NCI-H526 treated with DMSO at 0.1 percent for 48 hours (cell line): ENCODE measurements at regions not wholly inside any gene's neighbourhood (a gene's known extent, or its start where the extent isn't known, plus 50 kb on each side); places are given as distances from the start of the nearest gene placed in this dataset.
"Not testable (repeated sequence)": the region's sequence is repeated elsewhere in the genome, so short reads cannot be mapped to it uniquely, and the experiment has no call there.

Source experiments
- DNase-seq: peaks from one replicate; lab custom pipeline; 2025; lab: John Stamatoyannopoulos, UW

DNA sequence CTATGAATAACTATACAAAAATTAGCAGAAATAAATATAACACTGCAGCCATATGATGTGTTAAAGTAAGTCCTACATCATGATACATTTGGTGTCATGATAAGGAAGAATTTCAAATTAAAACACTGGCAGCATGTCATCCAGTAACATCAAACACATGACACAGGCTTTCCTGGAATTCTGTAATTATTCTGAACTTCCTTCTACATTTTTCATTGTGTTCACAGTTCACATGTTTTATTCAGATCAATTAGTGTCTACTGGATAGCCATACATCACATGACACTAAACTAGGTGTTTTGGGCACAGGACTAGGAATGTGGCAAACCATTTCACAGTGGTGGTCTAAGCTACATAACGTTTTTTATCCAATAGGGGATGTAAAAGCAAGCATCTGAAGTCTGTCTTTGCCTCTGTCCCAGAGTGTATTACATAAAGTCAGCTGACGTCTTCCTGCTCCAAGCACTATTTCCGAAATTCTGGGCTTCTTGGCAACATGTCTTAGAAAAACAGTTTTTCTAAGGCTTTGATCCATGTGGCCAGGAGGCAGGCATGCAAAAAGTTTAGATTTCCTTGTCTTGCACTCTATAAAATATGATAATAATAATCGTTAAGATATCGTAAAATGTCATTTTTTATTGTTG lies 707.9 kb downstream of the CENPC start:
- DNase-seq = no peak

DNA sequence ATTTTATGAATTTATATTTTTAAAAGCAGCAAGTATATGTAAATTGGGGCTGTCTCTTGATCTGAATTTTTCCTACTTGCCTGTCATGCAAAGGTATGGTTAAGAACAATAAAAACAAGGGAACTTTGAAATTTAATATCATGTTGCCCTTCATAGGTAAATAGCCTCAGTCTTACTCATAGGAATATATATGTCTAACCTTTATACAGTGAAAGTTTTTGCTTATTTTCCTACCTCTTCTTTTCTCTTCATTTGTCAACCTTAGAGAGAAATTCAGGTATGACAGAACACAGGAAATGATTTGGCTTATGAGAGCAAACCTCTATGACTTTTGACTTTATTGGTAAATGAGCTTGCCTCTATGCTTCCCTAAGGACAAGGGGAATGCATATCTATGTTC lies 716.0 kb downstream of the CENPC start:
- DNase-seq = no peak

GRCh38 chr4:66820681-66821080 lies 724.6 kb downstream of the CENPC start:
- DNase-seq = no peak

- no peak for DNase-seq
Observed at GRCh38 chr4:66814277-66814676, 731.0 kb downstream of the CENPC start.

DNA sequence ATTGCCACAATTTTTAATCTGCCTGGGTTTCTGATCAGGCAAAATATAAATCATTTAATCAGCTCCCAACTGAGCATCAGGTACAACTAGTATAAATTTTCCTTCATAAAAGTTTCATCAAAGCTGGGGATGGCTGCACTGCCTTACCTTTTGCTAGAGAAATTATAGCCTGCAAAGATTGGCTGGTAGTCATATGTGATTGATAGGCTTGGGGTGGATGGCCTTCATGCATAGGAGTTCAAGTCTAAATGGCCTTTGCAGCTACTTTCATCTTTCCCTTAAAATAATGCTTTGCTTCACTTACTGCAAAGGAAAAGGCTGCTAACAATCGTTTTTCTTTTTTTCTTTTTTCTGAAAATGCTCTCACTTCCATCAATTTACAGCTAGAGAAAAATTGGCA lies 739.7 kb downstream of the CENPC start:
- DNase-seq = no peak

- no peak for DNase-seq
Observed at GRCh38 chr4:66804979-66805378, 740.3 kb downstream of the CENPC start.

- DNase-seq = no peak
Observed at GRCh38 chr4:66797608-66798007, 747.7 kb downstream of the CENPC start.

GRCh38 chr4:66795724-66796123 lies 749.6 kb downstream of the CENPC start:
- no peak for DNase-seq

GRCh38 chr4:66794390-66795034 lies 750.8 kb downstream of the CENPC start:
- no peak for DNase-seq

DNA sequence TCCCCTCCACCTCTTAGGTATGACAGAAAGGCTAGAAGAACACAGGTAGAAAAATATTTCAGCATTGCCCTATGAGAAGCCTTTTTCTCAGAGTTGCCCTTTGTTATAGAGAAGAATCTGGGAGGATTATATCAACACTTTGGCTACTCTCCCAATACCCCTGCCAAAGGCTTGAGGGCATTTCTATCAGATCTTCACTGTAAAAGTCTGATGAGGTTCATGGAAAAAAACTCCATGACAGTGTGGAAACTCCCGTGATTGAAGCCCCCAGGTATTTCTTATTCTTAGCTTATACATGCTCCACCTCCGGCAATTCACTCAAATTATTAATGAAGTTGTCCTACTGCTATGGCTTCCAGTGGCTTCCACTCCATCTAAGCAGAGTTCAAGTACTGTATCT lies 753.6 kb downstream of the CENPC start:
- DNase-seq = no peak

DNA sequence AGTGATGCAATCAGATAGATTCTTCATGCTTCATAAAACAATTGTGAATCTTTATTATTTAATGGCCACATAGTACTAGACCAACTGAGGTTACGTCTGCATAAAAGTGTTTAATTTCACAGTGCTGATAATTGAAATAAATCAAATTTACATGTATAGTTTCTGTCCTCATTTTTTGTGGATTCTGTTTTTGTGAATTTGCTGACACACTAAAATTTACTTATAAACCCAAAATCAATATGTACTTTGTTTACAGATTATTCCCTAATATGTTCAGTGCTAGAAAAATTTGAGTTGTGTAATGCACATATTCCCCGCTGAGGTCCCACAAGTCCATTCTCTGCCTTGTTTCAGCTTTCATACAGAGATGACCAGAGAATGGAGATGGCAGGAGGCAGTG lies 759.8 kb downstream of the CENPC start:
- DNase-seq = no peak

GRCh38 chr4:66782751-66783150 lies 762.6 kb downstream of the CENPC start:
- not testable (repeated sequence) for DNase-seq

- DNase-seq = no peak
Observed at GRCh38 chr4:66777097-66777496, 768.2 kb downstream of the CENPC start.

DNA sequence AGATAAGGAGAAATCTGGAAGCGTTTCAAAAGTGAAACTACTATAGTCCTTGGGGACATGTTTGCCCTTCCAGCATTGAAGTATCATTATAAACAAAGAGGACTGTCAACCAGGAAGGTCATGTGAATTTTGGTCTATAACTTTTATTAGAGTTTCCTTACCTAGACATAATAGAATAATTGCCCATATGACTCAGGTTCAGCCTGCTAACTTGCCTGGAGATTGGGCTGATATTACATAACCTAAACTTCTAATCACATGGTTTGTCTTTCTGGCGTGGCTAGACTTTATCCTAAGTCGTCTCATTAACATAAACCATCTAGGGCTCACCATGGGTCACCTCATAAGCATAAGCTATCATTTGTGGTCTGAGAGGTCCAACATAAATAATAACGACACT lies 775.9 kb downstream of the CENPC start:
- no peak for DNase-seq

- no peak for DNase-seq
Observed at GRCh38 chr4:66767442-66767841, 777.9 kb downstream of the CENPC start.

GRCh38 chr4:66766557-66766956 lies 778.7 kb downstream of the CENPC start:
- DNase-seq = no peak

DNA sequence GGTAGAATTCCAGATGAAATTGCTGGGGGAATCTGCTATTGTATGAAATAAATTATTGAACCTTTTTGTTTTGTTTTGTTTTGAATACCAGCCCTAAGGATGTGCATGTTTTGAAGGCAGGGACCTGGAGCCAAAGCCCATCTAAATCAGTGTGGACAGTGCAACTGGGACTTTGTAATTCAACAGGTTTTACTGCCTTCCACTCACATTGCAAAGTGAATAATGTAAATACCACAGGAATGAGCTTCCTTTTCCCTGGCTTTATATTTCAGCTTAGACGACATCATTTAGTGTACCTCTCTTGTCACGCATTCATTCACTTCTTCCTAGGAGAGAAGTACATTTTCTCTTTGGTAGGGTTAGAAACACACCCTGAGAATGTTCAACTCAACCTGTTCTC lies 795.0 kb downstream of the CENPC start:
- DNase-seq = no peak

DNA sequence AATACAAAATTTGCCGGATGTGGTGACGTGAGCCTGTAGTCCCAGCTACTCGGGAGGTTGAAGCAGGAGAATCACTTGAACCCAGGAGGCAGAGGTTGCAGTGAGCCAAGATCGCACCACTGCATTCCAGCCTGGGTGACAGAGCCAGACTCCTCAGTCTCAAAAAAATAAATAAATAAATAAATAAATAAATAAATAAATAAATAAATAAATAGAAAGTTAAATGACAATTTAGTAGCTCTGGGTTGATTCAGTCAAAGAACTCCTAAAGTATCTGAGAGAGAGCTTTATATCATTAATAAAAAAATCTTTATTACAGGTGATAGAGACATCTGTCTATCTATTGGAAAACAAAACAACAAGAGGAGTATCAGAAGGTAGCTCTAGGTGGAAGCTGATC lies 798.4 kb downstream of the CENPC start:
- not testable (repeated sequence) for DNase-seq

GRCh38 chr4:66741081-66741480 lies 804.2 kb downstream of the CENPC start:
- DNase-seq = no peak

- no peak for DNase-seq
Observed at GRCh38 chr4:66736606-66737005, 808.7 kb downstream of the CENPC start.

DNA sequence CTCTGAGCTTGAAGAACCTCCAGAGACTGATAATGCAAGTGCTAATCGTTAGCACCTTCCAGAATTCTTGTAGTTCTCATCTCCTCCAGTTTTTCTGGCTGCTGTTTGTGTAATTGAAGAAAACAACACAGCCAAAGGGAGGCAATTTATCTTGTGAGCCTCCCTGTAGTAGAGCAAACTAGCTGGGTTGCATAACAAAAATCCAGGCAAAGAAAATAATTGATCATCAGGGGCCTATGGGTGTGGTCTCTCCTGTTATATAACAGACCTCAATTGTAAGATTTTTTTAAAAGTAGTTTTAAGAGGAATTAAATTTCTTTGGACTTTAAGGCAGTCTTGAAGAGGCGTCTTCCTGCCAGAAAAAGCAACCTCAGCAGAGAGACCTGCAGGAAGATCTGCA lies 817.0 kb downstream of the CENPC start:
- DNase-seq = no peak

DNA sequence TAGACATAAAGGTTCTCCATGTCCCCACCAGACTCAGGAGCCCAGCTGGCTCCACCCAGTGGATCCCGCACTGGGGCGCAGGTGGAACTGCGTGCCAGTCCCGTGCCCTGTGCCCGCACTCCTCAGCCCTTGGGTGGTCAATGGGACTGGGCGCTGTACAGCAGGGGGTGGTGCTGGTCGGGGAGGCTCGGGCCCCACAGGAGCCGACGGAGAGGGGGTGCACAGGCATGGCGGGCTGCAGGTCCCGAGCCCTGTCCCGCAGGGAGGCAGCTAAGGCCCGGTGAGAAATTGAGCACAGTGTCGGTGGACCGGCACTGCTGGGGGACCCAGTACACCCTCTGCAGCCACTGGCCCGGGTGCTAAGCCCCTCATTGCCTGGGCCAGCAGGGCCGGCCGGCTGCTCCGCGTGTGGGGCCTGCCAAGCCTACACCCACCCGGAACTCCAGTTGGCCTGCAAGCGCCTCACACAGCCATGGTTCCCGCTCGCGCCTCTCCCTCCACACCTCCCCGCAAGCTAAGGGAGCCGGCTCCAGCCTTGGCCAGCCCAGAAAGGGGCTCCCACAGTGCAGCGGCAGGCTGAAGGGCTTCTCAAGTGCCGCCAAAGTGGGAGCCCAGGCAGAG lies 832.9 kb downstream of the CENPC start:
- not testable (repeated sequence) for DNase-seq

DNA sequence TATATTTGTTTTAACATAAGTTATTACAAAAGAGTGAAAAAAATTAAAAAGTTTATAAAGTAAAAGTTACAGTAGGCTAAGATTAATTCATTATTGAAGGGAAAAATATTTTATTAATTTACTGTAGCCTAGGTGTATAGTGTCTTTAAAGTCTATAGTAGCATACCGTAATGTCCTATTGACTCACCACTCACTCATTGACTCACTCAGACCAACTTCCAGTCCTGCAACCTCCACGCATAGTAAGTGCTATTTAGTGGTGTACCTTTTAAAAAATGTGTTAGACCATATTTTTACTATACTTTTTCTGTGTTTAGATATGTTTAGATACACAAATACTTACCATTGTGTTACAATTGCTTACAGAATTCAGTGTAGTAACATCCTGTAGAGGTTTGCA lies 841.1 kb downstream of the CENPC start:
- DNase-seq = no peak

DNA sequence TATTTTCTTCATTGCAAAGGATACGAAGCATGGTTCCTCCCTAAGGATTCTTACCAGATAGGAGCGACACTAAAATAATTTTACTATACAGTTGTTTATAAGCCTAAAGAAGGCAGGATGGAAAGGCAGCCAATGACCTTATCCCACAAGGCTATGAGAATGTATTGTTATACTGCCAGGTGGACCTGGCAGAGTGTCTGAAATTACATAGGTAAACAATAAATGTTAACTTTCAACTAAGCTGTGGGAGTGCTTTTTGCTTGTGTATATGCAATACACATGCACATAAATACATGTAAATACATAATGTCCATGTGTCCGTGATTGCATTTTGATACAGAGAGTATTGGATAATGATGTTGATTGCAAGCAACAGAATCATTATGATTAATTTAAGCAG lies 850.6 kb downstream of the CENPC start:
- DNase-seq = no peak
